ENCODE measurements at regions not wholly inside any gene's neighbourhood (a gene's known extent, or its start where the extent isn't known, plus 50 kb on each side); places are given as distances from the start of the nearest gene placed in this dataset.

GRCh38 chr10:60687679-60688078, 90.6 kb upstream of the CDK1 start:
- no peak for TF ChIP-seq CTCF (conservative IDR thresholded peaks at IDR 0.05)
- no peak for TF ChIP-seq EZH2 (IDR thresholded peaks at IDR 0.05; ENCODE audit: low read depth)

Measured in PC-9 (cell line).